ENCODE measurements at regions not wholly inside any gene's neighbourhood (a gene's known extent, or its start where the extent isn't known, plus 50 kb on each side); places are given as distances from the start of the nearest gene placed in this dataset.

- TF ChIP-seq CTCF (conservative IDR thresholded peaks at IDR 0.05; ENCODE audit: low read length) = no peak
- H3K4me3 ChIP-seq (ENCODE audit: low read length) = no peak overlapping the region
- DNase-seq (ENCODE audit: low read depth) = no peak
These were observed 55.6 kb upstream of the EXOC1L start for GRCh38 chr4:55763996-55764395.

GRCh38 chr4:55765070-55765469 lies 54.5 kb upstream of the EXOC1L start:
- no peak for DNase-seq (ENCODE audit: low read depth)
- H3K4me3 ChIP-seq (ENCODE audit: low read length) = no peak overlapping the region
- TF ChIP-seq CTCF (conservative IDR thresholded peaks at IDR 0.05; ENCODE audit: low read length) = no peak

- no peak overlapping the region for H3K4me3 ChIP-seq (ENCODE audit: low read length)
- TF ChIP-seq CTCF (conservative IDR thresholded peaks at IDR 0.05; ENCODE audit: low read length) = no peak
- peak; percentile 80 for DNase-seq (ENCODE audit: low read depth)
These were observed 51.3 kb upstream of the EXOC1L start for GRCh38 chr4:55768291-55768690.

All from AG10803 (cell line).